HK-2 (cell line): ENCODE measurements at regions not wholly inside any gene's neighbourhood (a gene's known extent, or its start where the extent isn't known, plus 50 kb on each side); places are given as distances from the start of the nearest gene placed in this dataset.

ENCODE experiments used
- DNase-seq: peaks from one replicate; pipeline ENCODE4 v3.0.0-alpha.2; 2018; ENCODE audit not compliant: unreplicated experiment

- DNase-seq = no peak
These were observed 53.3 kb upstream of the SLIT3 start for GRCh38 chr5:169354263-169354662.

- DNase-seq = no peak
These were observed 52.0 kb upstream of the SLIT3 start for GRCh38 chr5:169352901-169353300.

- no peak for DNase-seq
These were observed 50.8 kb upstream of the SLIT3 start for GRCh38 chr5:169351721-169352120.

DNA sequence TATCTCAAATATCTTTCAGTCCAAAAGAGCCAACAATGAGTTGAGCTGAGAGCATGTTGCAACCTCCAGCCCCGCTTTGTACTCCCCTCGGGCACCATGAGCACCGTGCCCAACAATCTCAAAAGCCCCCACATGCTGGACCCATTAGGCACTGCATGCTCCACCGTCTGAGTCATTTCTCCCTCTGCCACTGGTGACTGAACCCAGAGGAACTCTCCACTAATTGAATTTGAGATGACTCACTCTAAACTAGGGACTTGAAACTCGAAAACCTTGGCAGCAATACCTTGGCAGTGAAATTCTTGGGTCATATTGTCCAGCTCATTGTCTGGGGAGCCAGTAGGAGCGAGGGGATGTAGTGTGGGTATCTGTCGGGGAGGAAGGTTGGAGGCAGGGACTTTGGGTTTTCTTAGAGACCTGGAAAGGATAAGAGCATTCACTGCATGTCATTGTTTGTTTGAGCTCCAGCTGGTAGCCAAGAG, 49.9 kb upstream of the SLIT3 start:
- DNase-seq = peak; percentile 75
